ENCODE measurements at regions not wholly inside any gene's neighbourhood (a gene's known extent, or its start where the extent isn't known, plus 50 kb on each side); places are given as distances from the start of the nearest gene placed in this dataset.

GRCh38 chr1:50271968-50272578 is 151.2 kb downstream of the DMRTA2 start:
- peak in 1 of 2 experiments; percentile 14 for DNase-seq (ENCODE audit: low read depth in 1 of 2, low spot score in 1 of 2)
- TF ChIP-seq POLR2AphosphoS5 (IDR thresholded peaks at IDR 0.05; ENCODE audit: low read depth) (no peak), CTCF (IDR thresholded peaks at IDR 0.05; ENCODE audit: insufficient read depth, low read length) (peak; percentile 68), REST (IDR thresholded peaks at IDR 0.05; ENCODE audit: insufficient replicate concordance, low read depth) (no peak)
- Histone ChIP-seq H3K4me3 (replicated peaks; ENCODE audit: insufficient read depth, low read length) (no peak overlapping the region), H3K27ac (replicated peaks) (no peak overlapping the region), H3K27me3 (ENCODE audit: insufficient read depth, poor library complexity, severe bottlenecking) (no peaks in the 10 kb centered on the region)

- no peak for TF ChIP-seq POLR2AphosphoS5 (IDR thresholded peaks at IDR 0.05; ENCODE audit: low read depth)
- no peak for TF ChIP-seq CTCF (IDR thresholded peaks at IDR 0.05; ENCODE audit: insufficient read depth, low read length)
- TF ChIP-seq SPI1 (IDR thresholded peaks at IDR 0.05; ENCODE audit: borderline replicate concordance, low read depth): no peak
- no peak for TF ChIP-seq GABPA (IDR thresholded peaks at IDR 0.05; ENCODE audit: low read depth)
- no peak for TF ChIP-seq REST (IDR thresholded peaks at IDR 0.05; ENCODE audit: insufficient replicate concordance, low read depth)
- no peak for DNase-seq (ENCODE audit: low read depth in 1 of 2, low spot score in 1 of 2)
- Histone ChIP-seq H3K4me3 (replicated peaks; ENCODE audit: insufficient read depth, low read length) (no peak overlapping the region), H3K27me3 (ENCODE audit: insufficient read depth, poor library complexity, severe bottlenecking) (no peaks in the 10 kb centered on the region), H3K27ac (replicated peaks) (no peak overlapping the region)
These were observed 151.9 kb downstream of the DMRTA2 start for GRCh38 chr1:50271337-50271736.

GRCh38 chr1:50270926-50271325 is 152.3 kb downstream of the DMRTA2 start:
- no peak for TF ChIP-seq CTCF (IDR thresholded peaks at IDR 0.05; ENCODE audit: insufficient read depth, low read length)
- TF ChIP-seq POLR2AphosphoS5 (IDR thresholded peaks at IDR 0.05; ENCODE audit: low read depth): no peak
- no peak for TF ChIP-seq SPI1 (IDR thresholded peaks at IDR 0.05; ENCODE audit: borderline replicate concordance, low read depth)
- no peak for DNase-seq (ENCODE audit: low read depth in 1 of 2, low spot score in 1 of 2)
- Histone ChIP-seq H3K27ac (replicated peaks) (no peak overlapping the region), H3K27me3 (ENCODE audit: insufficient read depth, poor library complexity, severe bottlenecking) (no peaks in the 10 kb centered on the region), H3K4me3 (replicated peaks; ENCODE audit: insufficient read depth, low read length) (no peak overlapping the region)

- DNase-seq (ENCODE audit: low read depth in 1 of 2, low spot score in 1 of 2): no peak
- H3K27me3 ChIP-seq (ENCODE audit: insufficient read depth, poor library complexity, severe bottlenecking): no peaks in the 10 kb centered on the region
- no peak overlapping the region for H3K4me3 ChIP-seq (replicated peaks; ENCODE audit: insufficient read depth, low read length)
- H3K27ac ChIP-seq (replicated peaks): no peak overlapping the region
- TF ChIP-seq CTCF (IDR thresholded peaks at IDR 0.05; ENCODE audit: insufficient read depth, low read length) (no peak), REST (IDR thresholded peaks at IDR 0.05; ENCODE audit: insufficient replicate concordance, low read depth) (peak; percentile 95)
These were observed 155.2 kb downstream of the DMRTA2 start for GRCh38 chr1:50268049-50268448.
